ENCODE measurements at regions not wholly inside any gene's neighbourhood (a gene's known extent, or its start where the extent isn't known, plus 50 kb on each side); places are given as distances from the start of the nearest gene placed in this dataset.
"Not testable (repeated sequence)": the region's sequence is repeated elsewhere in the genome, so short reads cannot be mapped to it uniquely, and the experiment has no call there.

DNA sequence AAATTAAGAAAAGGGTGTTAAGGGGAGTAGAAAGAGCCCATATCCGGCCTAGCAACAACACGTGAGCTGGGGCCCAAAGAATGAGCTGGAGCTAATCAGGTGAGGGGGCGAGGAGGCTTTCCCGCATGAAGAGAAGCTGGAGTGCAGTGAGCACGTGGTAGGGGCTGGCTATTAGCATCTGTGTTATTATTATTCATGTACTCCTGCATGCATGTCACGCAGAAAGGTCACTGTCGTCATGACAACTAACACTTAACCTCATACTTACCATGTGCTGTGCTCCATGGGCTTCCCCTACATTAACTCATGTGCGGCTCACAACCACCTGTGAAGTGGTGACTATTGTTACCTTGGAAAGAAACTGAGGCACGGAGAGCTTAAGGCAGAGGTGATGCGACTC, 227.6 kb upstream of the UBL3 start:
- Histone ChIP-seq H3K27ac (no peak overlapping the region), H3K4me3 (no peak overlapping the region)

DNA sequence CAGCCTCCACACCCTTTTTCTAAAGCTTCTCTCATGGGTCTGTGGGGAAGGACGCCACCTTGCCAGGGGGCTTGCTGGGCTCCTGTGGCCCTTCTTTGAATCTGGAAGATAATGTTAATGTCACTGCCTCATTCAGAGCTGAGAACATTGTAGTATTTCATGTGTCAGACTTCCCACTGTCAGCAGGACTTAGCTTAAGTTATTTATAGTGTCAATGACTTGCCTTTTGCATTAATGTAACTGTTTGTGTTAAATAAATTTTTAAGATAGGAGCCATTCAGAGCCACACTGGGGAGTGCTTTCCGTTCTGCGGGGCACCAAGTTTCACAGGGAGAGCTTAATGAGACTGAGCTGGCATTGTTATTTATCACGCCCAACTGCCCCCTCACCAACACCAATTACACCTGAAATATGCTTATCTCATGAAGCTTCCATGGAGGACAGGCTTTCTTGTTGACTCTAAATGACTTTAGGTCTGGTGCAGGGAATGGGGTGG, 226.9 kb upstream of the UBL3 start:
- H3K27ac ChIP-seq: no peak overlapping the region
- H3K4me3 ChIP-seq: no peak overlapping the region

DNA sequence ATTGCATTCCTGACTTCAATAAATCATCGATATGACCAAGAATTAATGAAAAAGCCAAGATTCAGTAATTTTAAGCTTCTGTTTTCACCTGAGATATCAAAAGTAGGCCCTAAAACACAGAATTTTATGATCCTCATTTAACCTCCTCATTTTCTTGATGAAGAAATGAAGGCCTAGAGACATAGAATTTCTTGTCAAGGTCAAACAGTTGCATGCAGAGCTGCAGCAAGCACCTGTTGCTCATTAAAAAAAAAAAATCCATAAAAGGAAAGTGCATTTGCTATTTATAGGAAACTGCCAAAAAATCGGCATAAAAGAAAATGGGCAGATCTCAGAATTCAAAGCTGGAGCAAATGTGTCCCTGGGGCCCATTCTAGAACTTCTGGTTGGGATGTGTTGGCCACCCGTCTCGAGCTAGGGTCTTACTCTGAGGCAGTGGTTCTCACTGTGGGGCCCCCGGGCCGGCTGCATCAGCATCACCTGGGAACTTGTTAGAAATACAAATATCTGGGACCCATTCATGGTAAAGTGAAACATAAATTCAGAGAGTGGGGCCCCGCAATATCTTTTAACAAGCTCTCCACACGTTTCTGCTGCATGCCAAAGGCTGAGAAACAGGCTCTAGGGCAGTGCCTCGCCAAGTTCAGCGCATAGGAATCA, 224.7 kb upstream of the UBL3 start:
- Histone ChIP-seq H3K4me3 (no peak overlapping the region), H3K27ac (no peak overlapping the region)

DNA sequence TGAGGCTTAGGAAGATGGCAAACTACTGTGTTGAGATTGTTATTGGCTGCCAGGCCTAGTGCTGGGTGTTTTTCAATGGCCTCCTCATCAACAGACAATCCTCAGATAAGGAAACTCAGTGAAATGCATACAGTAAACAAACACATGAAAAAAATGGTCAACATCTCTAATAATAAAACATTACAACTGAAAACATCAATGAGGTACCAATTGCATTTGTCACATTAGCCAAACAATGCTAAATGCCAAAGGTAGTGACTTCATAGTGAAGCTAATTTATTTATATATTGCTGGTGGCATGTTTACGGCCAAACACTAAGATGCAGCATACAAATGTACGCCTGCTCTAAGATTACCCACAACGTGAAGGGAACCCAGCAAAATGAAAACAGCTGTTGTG, 224.0 kb upstream of the UBL3 start:
- H3K4me3 ChIP-seq: no peak overlapping the region
- H3K27ac ChIP-seq: no peak overlapping the region

GRCh38 chr13:30072818-30073186, 222.4 kb upstream of the UBL3 start:
- H3K27ac ChIP-seq: peak overlapping the region in 1 of 21 experiments; percentile 49
- no peak overlapping the region for H3K4me3 ChIP-seq

DNA sequence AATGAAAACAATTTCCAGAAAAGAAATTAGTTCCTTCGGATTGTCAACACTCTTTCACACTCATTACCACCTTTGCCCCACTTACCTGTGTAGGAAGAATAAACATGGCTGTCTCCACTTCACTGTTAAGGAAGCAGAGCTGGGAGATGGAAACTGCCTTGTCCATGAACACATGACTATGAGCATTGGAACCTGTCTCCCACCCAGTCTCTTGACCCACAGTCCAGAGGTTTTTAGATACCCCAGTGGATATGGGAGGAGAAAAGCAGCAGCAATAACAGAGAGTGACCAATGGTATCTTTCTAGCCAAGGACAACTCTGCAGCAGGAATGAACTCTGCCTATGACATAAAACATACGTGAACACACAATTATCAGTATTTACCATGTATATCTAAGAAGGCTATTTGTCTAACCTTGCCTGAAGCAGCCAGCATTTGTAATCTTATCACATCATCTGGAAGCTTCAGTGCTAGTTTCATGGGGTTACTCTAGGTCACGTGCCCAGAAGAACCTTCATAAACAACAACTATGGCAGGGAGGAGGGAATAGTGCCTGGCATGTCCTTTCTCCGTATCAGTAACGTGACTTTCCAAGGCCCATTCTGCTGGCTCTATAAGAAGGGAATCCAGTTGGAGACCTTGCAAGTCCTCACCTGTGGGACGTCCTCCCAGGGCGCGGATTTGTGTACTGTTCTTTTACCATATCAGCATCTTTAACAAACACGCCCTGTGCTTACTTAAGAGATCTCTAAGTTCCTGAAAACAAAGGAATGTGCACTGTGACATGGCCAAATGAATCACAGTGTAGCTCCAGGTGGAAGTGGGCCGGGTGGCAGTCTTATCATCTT, 221.8 kb upstream of the UBL3 start:
- Histone ChIP-seq H3K27ac (no peak overlapping the region), H3K4me3 (no peak overlapping the region)

DNA sequence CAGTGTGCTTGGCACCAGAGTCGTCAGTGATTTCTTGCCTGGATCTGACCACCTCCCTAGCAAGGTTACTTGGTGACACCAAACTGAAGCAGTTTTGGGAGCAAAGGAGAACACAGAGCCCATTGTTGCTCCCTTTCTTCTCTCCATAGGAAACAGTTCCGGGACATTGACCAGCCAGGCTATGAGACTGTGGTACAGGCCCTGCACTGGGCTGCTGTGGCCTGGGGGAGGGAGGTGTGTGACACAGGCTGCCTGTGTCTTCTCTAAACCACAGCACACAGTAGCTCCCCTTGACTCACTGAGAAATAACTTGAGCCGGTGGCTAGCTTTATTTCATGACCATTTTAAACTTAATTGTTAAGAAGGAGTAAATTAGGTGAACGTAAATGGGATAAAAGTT, 214.8 kb upstream of the UBL3 start:
- no peak overlapping the region for H3K27ac ChIP-seq
- H3K4me3 ChIP-seq: no peak overlapping the region

DNA sequence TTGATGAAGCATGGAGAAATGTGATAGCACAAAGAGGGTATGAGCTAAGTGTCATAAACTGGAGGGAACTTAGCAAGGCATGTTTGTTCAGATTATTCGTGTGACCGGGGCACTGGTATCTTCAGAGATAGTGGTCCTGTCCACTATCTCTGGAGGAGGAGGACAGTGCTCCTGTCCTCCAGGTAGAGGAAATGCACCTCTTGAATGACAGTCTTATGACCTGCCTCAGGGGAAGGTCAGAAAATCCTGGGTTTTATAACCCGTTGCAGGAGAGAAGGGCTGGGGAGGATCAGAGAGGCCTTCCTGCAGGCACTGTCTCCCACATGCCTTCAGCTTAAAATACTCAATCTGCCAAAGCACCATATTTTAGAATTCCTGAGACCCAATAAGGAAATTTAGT, 213.5 kb upstream of the UBL3 start:
- no peak overlapping the region for H3K27ac ChIP-seq
- no peak overlapping the region for H3K4me3 ChIP-seq

GRCh38 chr13:30061217-30061616, 210.8 kb upstream of the UBL3 start:
- no peak overlapping the region for H3K4me3 ChIP-seq
- H3K27ac ChIP-seq: no peak overlapping the region

DNA sequence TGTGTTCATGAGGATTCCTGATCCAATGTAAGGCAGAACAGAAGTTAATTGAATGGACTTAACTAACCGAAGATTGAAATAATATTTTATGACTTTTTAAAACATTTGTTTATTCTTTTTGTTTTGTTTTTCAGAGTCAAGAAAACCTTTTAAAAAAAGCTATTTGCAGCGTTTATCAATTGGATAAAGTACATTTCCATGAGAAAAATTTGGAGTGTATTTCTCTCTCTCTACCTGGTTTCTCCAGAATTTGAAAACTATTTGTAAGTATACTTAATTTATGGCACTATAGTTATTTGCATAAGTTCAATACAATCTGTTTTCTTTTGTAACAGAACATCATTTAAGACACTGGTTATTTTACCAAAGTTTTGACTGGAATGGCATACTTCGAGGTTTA, 208.0 kb upstream of the UBL3 start:
- H3K4me3 ChIP-seq: no peak overlapping the region
- no peak overlapping the region for H3K27ac ChIP-seq

DNA sequence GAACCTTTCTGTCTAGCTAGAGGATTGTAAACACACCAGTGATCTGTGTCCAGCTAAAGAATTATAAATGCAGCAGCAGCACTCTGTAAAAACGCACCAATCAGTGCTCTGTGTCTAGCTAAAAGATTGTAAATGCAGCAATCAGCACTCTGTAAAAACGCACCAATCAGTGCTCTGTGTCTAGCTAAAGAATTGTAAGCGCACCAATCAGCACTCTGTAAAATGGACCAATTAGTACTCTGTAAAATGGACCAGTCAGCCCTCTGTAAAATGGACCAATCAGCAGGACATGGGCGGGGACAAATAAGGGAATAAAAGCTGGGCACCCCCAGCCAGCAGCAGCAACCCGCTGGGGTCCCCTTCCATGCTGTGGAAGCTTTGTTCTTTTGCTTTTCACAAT, 204.1 kb upstream of the UBL3 start:
- H3K27ac ChIP-seq, H3K4me3 ChIP-seq: not testable (repeated sequence)

DNA sequence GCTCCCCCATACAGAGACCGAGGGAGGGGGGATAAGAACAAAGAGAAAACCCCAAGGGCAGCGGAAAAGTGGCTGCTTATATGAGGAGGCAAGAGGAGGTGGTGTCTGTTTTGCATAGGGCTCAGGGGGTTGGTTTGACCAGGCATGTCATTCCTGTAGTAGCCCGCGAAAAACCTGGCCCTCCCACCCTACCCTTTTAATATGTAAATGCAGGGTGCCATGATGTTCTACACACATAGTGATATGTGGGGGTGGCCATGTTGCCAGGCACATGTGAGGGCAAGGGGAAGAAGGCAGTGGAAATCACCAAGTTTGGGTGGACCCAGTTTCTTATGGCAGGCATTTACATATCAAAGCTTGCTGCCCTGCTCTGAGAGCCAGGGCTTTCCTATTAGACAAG, 203.5 kb upstream of the UBL3 start:
- Histone ChIP-seq H3K27ac (no peak overlapping the region), H3K4me3 (no peak overlapping the region)

DNA sequence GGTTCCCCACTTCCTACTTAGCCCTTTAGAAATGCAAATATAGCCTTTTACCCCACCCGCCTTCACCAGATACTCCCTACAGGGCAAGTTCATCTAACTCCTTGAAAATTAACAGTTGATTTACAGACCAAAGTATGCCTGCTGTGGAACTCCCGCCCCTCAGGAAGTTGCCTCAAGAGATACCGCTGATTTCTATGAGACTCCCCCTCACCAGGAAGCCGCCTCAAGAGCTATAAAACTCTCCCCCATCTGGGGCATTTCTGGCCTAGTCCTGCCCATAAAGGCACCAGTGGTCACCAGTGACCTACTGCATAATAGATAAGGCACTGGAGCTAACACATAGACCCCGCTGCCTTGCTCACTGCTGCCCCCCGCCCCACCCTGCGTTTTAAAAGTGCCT, 201.7 kb upstream of the UBL3 start:
- no peak overlapping the region for H3K27ac ChIP-seq
- H3K4me3 ChIP-seq: no peak overlapping the region

DNA sequence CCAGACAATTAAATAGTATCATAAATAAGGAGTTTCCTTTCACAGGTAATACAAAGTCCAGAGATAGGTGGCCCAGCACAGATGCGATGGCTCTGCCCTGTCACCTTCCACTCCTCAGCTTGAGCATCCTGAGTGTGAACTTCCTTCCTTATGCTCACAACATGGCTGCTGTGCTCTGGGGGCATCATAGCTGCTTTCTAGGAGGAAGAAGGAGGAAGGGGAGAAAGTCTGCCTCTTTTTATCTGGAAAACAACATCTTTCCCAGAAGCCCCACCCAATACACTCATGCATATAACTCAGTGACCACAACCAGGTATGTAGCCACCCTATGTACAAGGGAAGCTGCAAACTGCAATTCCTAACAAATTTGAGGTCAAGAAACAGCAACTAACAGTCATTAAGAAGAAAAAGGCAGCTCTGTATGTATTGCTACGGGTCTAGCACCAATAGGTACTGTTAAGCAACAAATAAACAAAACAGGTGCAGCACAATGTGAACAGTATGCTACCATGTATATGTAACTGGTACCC, 201.2 kb upstream of the UBL3 start:
- H3K27ac ChIP-seq: no peak overlapping the region
- no peak overlapping the region for H3K4me3 ChIP-seq

GRCh38 chr13:30049692-30050091, 199.3 kb upstream of the UBL3 start:
- H3K27ac ChIP-seq: no peak overlapping the region
- H3K4me3 ChIP-seq: no peak overlapping the region

DNA sequence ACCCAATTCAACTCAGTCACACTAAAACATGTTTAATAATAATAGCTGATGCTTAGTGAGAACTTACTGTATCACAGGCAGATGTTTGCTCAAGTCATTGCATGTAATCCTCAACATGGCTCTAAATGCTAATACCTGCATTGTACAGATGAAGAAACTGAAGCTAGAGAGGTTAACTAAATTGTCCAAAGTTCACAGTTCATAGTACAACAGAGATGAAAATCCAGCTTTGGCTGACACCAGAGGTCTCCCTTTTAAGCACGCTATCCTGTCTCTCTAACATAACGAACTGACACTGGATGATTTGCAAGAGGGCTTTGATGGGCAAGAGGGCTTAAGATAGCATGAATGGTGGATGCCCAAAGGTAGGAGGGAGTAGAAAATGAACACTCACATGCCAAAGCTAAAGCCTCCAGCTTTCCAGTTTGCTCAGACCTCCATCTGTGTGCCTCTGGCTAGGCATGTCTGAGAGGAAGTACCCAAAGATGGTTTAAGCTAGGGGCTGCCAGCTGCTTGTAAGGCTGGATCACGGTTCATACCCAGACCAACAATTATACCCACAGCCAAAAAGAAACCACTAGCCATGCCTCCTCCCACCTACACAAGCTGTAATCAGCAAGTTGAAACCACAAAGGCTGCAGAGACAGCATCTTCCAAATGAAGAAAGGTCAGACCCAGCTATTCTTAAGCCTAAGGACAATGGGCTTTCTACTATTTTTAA, 196.9 kb upstream of the UBL3 start:
- H3K4me3 ChIP-seq: no peak overlapping the region

DNA sequence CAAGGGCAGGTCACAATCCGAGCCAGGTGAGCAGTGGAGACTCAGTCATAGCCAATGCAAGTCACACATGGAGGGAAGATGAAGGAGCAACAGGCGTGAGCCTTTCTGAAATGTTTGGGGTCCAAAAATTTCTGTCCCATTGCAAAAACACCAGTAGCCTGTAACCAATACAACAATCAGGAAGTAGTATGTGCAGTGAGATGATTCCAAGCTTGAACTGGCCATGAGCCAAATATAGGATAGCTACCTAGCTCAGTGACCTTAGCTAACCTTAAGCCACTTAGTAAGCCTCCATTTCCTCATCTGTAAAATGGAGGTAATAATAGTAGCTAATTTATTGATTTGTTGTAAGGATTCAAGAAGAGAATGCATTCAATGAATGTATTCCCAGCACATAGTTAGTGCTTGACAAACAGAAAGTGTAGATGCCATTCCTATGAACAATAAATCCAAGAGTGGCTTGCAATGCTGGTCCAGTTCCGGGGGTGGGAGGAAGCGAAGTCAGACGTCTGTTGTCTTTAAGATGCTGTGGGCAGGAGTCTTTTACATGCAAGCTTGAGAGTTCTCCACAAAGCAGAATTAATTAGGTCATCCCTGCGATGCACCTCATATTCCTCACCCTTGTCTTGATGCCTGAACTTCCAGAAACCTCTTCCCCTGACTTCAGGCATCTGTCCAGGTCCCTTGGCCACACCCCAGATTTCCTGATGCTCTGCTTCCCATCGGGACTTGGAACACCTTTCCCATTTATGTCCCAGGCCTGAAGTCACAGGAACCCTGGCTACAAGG, 195.7 kb upstream of the UBL3 start:
- H3K4me3 ChIP-seq: no peak overlapping the region

More for the DNA sequence above, 196.9 kb upstream of the UBL3 start:
- no peak overlapping the region for H3K27ac ChIP-seq

DNA sequence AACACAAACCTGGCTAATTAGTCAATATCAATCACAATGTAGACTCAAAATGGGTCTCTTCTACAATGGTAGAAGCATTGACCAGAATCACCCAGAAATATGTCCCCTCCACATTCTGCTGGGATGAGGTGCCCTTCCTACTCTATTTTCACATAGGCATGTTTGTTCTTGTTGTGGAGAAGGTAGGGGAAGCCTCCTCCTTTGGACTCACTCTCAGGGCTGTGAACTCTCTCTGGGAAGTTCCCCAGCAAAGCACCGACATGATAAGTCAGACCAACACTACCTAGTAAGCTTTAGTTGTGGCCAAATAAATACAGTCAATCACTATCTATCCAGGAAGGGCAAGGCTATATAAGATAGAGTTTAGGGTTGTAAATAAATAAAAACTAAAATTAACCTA, 194.5 kb upstream of the UBL3 start:
- Histone ChIP-seq H3K4me3 (no peak overlapping the region), H3K27ac (no peak overlapping the region)

More for the DNA sequence above, 195.7 kb upstream of the UBL3 start:
- no peak overlapping the region for H3K27ac ChIP-seq

GRCh38 chr13:30043631-30043925, 193.2 kb upstream of the UBL3 start:
- H3K27ac ChIP-seq: no peak overlapping the region
- H3K4me3 ChIP-seq: no peak overlapping the region

Measured in skin epidermis (tissue), 12 donors.